ENCODE measurements at regions not wholly inside any gene's neighbourhood (a gene's known extent, or its start where the extent isn't known, plus 50 kb on each side); places are given as distances from the start of the nearest gene placed in this dataset.

- no peak for DNase-seq (ENCODE audit: low read depth)
Measured at GRCh38 chr9:87280421-87280820, 217.2 kb upstream of the DAPK1 start.

DNA sequence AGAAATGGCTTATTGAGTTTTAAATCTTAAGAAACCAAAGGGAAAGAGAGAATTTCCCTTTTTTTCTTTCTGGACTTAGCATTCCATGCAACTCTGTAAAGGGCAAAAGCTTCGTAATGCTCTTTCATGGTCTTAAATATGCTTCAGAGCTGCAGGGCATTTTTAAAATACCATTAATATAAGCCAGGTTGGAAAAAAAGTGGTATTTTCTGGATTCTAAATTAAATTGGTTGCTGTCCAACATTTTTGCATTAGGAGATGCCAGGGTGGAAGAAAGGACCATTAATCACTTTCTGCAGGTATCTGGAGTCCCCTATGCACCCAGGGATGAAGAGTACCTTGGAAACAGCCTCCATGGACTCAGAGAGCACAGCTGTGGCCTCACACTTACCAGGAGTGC is 215.1 kb upstream of the DAPK1 start:
- DNase-seq (ENCODE audit: low read depth), result no peak

- DNase-seq (ENCODE audit: low read depth), result no peak
Measured at GRCh38 chr9:87283585-87283984, 214.1 kb upstream of the DAPK1 start.

- no peak for DNase-seq (ENCODE audit: low read depth)
Measured at GRCh38 chr9:87285183-87285850, 212.3 kb upstream of the DAPK1 start.

DNA sequence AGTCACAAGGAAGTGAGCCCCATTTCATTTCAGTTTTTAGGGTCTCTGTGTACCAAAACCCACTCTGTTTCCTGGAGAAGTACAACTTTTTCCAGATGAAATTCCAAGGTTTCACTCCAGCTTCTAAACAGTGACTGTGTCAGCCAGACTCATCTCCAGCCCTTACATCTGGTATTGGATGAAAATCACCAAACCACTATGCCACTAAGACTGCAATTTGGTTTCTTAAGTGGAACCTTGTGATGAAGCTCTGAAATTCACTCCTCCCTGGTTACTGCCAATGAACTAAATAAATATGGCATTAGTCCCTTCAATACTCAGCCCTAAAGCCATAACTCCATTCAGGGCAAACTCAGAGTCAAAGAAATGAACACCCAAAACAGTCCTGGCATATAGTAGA is 211.2 kb upstream of the DAPK1 start:
- no peak for DNase-seq (ENCODE audit: low read depth)

DNA sequence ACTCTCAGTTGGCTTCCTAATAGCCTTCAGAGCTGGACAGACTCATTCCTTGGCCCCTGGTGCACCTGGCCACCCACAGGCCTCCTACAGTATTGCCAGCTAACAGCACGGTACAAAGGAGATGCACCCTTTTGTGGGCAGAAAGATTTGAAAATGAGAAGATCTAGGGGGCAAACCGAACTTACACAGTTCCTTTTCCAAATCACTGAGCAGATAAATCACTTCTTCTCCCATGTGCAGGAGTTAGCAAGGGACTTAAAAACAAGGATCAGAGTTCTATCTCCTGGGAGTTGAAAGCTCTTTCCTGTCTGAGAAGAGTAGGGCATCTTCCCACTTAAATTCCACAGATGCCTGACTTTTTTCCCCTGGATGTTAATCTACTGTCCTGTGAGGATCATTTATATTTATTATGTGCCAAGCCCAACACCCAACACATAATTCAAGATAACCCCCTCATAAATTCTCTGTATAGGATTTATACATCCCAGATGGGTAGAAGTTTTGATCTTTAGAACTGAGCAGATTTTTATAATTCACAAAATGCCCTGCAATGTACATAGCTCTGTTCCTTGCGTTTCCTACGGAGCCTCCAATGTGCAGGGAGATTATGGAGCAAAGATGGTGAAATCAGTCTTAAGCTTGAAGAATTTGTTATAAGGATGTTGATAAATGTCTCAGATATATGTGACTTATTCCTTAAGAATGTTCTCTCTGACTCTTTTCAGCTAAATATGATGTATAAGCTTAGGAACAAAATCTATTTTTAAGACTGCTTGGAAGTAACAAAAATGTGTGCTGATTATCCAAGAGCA is 207.2 kb upstream of the DAPK1 start:
- no peak for DNase-seq (ENCODE audit: low read depth)

- DNase-seq (ENCODE audit: low read depth), result no peak
Measured at GRCh38 chr9:87292449-87293191, 205.0 kb upstream of the DAPK1 start.

GRCh38 chr9:87294126-87294525 is 203.5 kb upstream of the DAPK1 start:
- no peak for DNase-seq (ENCODE audit: low read depth)

- DNase-seq (ENCODE audit: low read depth), result no peak
Measured at GRCh38 chr9:87300915-87301314, 196.8 kb upstream of the DAPK1 start.

DNA sequence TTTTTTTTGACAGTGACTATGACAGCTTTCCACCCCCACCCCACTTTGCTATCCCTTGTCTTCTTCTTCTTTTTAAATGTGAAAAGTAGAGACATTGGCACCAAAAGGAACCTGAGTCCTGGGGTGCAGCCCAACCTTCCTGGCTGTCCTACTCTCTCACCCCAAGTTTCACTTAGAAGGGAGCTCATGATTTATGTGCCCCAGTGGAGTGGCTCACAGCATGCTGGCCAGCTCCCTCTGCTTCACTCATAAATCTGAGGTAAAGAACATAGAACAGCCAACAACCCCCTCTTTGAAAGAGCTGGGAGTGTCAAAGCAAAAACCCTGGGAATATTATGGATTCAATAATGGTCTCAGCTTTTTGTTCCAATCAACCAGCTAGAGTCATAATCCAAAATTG is 196.3 kb upstream of the DAPK1 start:
- no peak for DNase-seq (ENCODE audit: low read depth)

- no peak for DNase-seq (ENCODE audit: low read depth)
Measured at GRCh38 chr9:87305151-87305550, 192.5 kb upstream of the DAPK1 start.

- DNase-seq (ENCODE audit: low read depth), result no peak
Measured at GRCh38 chr9:87306006-87306405, 191.7 kb upstream of the DAPK1 start.

GRCh38 chr9:87307848-87308247 is 189.8 kb upstream of the DAPK1 start:
- DNase-seq (ENCODE audit: low read depth), result no peak

GRCh38 chr9:87309236-87309635 is 188.4 kb upstream of the DAPK1 start:
- DNase-seq (ENCODE audit: low read depth), result no peak

- DNase-seq (ENCODE audit: low read depth), result no peak
Measured at GRCh38 chr9:87310827-87311523, 186.7 kb upstream of the DAPK1 start.

DNA sequence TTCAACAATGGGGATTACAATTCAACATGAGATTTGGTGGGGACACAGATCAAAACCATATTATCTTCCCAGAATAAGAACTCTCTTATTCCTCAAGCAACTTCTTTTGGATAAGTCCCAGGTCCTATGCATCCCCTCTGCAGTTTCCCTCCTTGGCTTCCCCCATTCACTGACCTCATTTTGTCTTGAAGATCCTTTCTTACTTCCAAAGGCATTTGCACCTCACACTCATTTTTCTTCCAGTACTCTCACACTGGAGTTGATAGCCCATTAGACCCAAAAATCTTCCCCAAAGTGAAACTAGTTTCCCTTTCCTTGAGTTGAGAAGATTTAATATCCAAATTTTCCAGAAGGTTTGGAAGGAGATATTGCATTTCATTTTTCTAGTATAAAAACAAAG is 178.0 kb upstream of the DAPK1 start:
- no peak for DNase-seq (ENCODE audit: low read depth)

DNA sequence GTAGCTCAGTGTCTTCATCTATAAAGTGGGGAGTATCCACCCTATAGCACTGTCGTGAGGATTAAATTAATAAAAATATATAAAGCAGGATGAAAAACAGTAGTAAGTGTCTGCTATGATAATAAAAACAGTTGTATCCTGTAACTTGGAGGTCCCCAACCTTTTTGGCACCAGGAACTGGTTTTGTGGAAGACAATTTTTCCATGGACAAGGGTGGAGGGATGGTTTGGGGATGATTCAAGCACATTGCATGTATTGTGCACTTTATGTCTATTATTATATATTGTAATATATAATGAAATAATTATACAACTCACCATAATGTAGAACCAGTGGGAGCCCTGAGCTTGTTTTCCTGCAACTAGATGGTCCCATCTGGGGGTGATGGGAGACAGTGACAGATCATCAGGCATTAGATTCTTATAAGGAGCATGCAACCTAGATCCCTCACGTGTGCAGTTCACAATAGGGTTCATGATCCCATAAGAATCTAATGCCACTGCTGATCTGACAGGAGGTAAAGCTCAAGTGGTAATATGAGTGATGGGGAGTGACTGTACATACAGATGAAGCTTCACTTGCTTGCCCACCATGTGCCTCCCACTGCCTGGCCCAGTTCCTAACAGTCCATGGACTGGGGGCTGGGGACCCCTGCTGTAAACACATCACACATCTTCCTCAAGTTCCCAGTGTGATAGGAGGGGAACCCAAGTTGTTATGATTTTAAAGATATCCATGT is 177.4 kb upstream of the DAPK1 start:
- DNase-seq (ENCODE audit: low read depth), result no peak

DNA sequence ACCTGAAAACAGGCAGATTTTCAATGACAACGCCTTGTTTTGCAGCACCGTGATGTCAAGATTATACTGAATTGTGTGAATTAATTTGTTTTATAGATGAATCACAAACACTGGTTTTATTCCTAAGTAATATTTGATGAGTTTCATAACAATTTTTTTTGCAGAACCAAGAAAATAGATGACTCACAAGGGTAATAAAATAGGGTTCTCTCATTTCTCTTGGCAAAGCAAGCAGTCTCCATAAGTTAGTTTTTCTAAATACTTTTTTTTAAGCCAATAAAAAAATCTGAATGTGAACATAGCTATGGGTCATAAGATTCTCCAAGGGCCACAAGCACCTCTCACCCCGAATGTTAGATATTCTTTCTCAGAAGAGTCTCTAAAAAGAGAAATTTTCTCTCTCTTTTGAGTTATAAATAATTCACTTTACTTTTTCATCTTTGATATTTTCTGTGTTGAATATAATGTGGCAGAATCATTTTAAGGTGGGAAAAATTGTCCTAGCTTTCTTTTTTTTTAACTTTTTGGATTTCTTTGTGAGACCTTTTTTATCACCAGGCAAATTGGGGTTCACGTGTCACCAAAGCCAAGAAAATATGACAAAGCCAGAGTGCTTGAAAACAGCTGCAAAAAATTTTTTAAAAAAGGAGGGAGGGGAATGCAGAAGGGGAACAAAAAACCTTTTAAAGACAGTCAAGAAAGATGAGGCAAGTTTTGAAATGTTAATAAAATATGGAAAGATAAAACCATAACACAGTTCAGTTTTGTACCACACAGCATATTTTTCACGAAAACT is 174.6 kb upstream of the DAPK1 start:
- no peak for DNase-seq (ENCODE audit: low read depth)

- DNase-seq (ENCODE audit: low read depth), result no peak
Measured at GRCh38 chr9:87323928-87324327, 173.7 kb upstream of the DAPK1 start.

GRCh38 chr9:87324613-87325194 is 173.0 kb upstream of the DAPK1 start:
- DNase-seq (ENCODE audit: low read depth), result no peak
